ENCODE measurements at regions not wholly inside any gene's neighbourhood (a gene's known extent, or its start where the extent isn't known, plus 50 kb on each side); places are given as distances from the start of the nearest gene placed in this dataset.
"Not testable (repeated sequence)": the region's sequence is repeated elsewhere in the genome, so short reads cannot be mapped to it uniquely, and the experiment has no call there.

DNA sequence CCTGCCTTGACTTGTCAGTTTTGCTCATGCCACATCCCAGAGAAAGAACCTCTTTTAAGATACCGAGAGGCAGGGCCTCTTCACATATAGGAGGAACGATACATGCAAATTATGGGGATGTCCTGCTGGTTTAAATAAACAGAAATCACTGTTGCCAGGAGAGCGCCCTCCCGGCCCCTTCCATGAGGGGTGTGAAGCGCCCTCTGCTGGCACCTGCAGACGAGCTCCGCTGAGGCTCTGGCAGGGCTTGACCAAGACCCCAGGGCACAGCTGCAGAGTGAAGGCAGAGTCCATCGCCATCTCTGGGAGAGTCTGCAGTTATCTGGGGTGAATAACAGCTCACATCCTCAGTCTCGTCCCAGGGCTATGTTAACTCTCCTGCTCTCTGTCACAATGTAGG lies 468.8 kb downstream of the RPIA start:
- intact Hi-C loops (cut with DNase I); DNase-seq: not testable (repeated sequence)

DNA sequence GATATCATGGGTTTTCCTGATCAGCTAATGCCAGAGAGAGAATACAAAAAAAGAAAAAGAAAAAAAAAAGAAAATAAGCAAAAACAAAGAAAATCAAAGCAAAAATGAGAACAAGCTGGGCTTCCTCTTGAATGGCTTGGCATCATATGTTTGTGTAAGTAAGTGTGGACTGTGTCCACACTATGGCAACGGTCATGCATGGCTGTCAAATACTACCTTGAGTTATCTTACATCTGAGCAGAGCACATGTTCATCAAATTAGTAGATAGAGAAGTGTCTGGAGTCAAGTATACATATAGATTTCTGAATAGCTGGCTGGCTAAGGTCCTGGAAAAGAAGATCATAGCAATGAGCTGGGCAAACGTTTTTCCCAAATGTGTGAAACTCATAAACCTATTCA lies 470.2 kb downstream of the RPIA start:
- intact Hi-C loops (cut with DNase I); DNase-seq: not testable (repeated sequence)

GRCh38 chr2:89170506-89171173 lies 479.2 kb downstream of the RPIA start:
- intact Hi-C loops (cut with DNase I); DNase-seq: not testable (repeated sequence)

DNA sequence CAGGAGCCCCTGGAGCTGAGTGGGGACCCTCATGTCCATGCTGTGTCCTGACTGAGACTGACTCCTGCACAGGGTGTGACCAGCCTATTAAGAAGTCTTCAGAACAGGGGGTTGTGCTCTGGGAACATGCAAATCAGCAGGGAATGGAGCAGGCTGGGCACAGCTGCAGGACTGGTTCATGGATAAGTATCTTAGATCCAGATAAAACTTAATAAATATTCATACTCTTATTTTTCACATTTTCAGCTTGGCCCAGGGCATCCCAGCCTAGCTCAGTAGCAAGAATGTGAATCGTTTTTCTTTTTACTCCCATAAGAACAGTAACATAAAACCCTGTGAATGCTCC lies 479.7 kb downstream of the RPIA start:
- intact Hi-C loops (cut with DNase I); DNase-seq: not testable (repeated sequence)

DNA sequence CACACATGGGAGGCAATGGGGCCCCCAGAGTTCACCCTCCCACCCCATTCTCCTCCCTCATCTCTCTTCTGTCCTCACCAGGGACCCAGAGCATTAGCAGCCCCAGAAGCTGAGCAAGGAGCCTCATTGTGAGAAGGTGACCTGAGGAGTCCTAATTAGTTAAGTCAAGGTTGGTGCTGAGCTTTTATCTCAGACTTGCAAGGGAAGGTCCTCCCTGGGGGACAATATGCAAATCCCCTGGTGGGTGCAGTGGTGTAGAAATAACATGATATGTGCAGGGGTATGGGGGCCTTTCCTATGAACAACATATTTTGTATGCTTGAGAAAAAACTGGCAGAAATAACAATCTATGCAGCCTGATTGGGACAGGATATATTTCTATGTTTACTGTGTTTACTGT lies 485.5 kb downstream of the RPIA start:
- intact Hi-C loops (cut with DNase I); DNase-seq: not testable (repeated sequence)

- intact Hi-C loops (cut with DNase I); DNase-seq: not testable (repeated sequence)
These were observed 490.7 kb downstream of the RPIA start for GRCh38 chr2:89182221-89182620.

GRCh38 chr2:89184746-89185145 lies 493.3 kb downstream of the RPIA start:
- DNase-seq; intact Hi-C loops (cut with DNase I): not testable (repeated sequence)

GRCh38 chr2:89195636-89196251 lies 504.3 kb downstream of the RPIA start:
- intact Hi-C loops (cut with DNase I); DNase-seq: not testable (repeated sequence)

GRCh38 chr2:89196719-89197118 lies 505.2 kb downstream of the RPIA start:
- intact Hi-C loops (cut with DNase I); DNase-seq: not testable (repeated sequence)

DNA sequence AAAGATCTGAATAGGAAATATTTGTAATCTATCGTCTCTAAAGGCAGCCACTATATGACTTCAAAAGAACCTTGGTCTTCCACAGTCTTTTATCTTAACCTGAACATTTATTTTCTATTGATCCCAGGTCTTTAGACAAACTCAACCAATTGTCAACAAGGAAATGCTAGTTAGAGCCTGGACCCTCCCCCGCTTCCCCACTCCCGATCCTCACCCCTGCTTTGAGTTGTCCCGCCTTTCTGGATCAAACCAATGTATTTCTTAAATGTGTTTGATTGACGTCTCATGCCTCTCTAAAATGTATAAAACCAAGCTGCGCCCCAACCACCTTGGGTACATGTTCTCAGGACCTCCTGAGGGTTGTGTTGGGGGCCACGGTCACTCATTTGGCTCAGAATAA lies 506.6 kb downstream of the RPIA start:
- DNase-seq; intact Hi-C loops (cut with DNase I): not testable (repeated sequence)

- intact Hi-C loops (cut with DNase I); DNase-seq: not testable (repeated sequence)
These were observed 508.2 kb downstream of the RPIA start for GRCh38 chr2:89199453-89200246.

- intact Hi-C loops (cut with DNase I); DNase-seq: not testable (repeated sequence)
These were observed 508.7 kb downstream of the RPIA start for GRCh38 chr2:89200247-89200527.

DNA sequence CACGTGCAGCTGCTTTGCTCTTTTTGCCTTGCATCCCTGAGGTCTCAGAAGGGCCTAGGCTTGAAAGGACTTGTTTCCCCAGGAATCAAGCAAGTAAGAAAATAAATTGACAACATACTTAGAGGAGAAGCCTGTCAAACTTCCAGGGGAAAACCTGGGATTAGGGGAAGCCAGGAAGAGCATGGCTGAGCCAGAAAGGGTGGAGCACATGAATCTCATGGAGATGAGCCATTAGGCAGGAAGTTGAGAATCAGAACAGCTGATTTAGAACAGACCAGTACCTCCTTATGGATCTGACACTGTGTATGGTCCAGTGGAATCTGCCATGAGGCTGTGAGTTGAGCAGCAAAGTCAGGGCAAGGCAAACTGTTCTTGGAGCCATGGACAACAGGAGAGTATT lies 511.0 kb downstream of the RPIA start:
- intact Hi-C loops (cut with DNase I): not testable (repeated sequence)

GRCh38 chr2:89205153-89205552 lies 513.7 kb downstream of the RPIA start:
- intact Hi-C loops (cut with DNase I): not testable (repeated sequence)
- DNase-seq: peak in 39 of 42 donors; percentile 6 to 81 (median 42)

More for the DNA sequence above, 511.0 kb downstream of the RPIA start:
- DNase-seq: not testable (repeated sequence)

GRCh38 chr2:89208144-89208932 lies 516.9 kb downstream of the RPIA start:
- DNase-seq: peak in 3 of 42 donors; percentile 5 to 9 (median 9)
- intact Hi-C loops (cut with DNase I): not testable (repeated sequence)

DNA sequence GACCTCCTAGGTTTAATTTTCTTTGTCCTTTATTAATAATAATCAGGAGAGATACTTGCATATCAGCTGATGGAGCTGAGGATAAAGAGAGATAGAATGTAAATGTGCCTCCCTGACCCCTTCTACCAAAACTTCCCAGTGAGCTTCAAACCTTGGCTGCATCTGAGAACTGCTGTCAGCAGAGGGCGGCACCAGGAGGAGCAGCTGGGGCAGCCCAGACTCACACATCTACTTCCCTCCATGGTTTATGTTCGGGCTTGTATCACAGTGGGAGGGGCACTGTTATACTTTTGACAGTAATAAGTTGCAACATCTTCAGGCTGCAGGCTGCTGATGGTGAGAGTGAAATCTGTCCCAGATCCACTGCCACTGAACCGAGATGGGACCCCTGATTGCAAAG lies 521.7 kb downstream of the RPIA start:
- peak in 26 of 42 donors; percentile 5 to 56 (median 21) for DNase-seq
- intact Hi-C loops (cut with DNase I): not testable (repeated sequence)

DNA sequence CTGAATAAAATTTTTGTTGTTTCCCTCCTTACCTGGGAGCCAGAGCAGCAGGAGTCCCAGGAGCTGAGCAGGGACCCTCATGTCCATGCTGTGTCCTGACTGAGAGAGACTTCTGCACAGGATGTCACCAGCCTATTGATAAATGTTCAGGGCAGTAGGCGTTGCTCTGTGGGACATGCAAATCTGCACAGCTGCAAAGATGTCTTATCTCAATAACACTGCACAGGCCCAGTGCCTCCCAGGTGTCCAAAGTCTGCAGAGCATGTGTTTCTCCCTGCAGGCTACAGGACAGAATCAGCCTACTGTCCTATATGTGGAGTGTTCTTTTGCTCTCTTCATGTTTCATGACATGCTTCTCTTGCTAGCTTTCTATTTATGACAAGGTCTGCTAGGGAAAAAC lies 522.3 kb downstream of the RPIA start:
- intact Hi-C loops (cut with DNase I); DNase-seq: not testable (repeated sequence)

- DNase-seq; intact Hi-C loops (cut with DNase I): not testable (repeated sequence)
These were observed 530.0 kb downstream of the RPIA start for GRCh38 chr2:89221474-89221873.

- DNase-seq; intact Hi-C loops (cut with DNase I): not testable (repeated sequence)
These were observed 530.7 kb downstream of the RPIA start for GRCh38 chr2:89222063-89222732.
